Stimulated activated naive CD8-positive, alpha-beta T cell treated with anti-CD3 and anti-CD28 coated beads, Interleukin-15, amount 100 ng/mL, for 72 hours (primary cell): ENCODE measurements at regions not wholly inside any gene's neighbourhood (a gene's known extent, or its start where the extent isn't known, plus 50 kb on each side); places are given as distances from the start of the nearest gene placed in this dataset.

Source experiments
- ATAC-seq: fragments of 150-1000 bp; cut with Tn5 transposase; 2 replicates; pipeline ENCODE4 v1.10.0; 2021; ENCODE audit warnings: mild to moderate bottlenecking, moderate library complexity
- DNase-seq, 2 donors: peaks; one replicate each; pipeline ENCODE4 v3.0.0; 2021 to 2022
- H3K27ac Mint-ChIP-seq, 2 donors: one replicate each; pipeline ENCODE4 v1.8.0; 2022; ENCODE audit warnings: mild to moderate bottlenecking in 2 of 2, mixed read lengths in 2 of 2, moderate library complexity in 2 of 2
- H3K27me3 Mint-ChIP-seq: one replicate; pipeline ENCODE4 v1.8.0; 2022; ENCODE audit warnings: mixed read lengths
- H3K4me1 Mint-ChIP-seq: one replicate; pipeline ENCODE4 v1.8.0; 2022; ENCODE audit warnings: mild to moderate bottlenecking, mixed read lengths
- H3K4me3 Mint-ChIP-seq, 2 donors: one replicate each; pipeline ENCODE4 v1.8.0; 2022; ENCODE audit warnings: mild to moderate bottlenecking in 2 of 2, mixed read lengths in 2 of 2, moderate library complexity in 1 of 2
- H3K9me3 Mint-ChIP-seq, 2 donors: one replicate each; pipeline ENCODE4 v1.8.0; 2022; ENCODE audit warnings: mixed read lengths in 2 of 2

GRCh38 chr5:158140120-158140731, 281.3 kb upstream of the CLINT1 start:
- DNase-seq (no peak), ATAC-seq (no peak)
- H3K27me3 Mint-ChIP-seq: no peaks in the 10 kb centered on the region
- peak overlapping the region in 1 of 2 donors; percentile 76 for H3K27ac Mint-ChIP-seq
- H3K4me3 Mint-ChIP-seq: no peak overlapping the region
- no peaks in the 10 kb centered on the region for H3K4me1 Mint-ChIP-seq
- H3K9me3 Mint-ChIP-seq: no peaks in the 10 kb centered on the region

DNA sequence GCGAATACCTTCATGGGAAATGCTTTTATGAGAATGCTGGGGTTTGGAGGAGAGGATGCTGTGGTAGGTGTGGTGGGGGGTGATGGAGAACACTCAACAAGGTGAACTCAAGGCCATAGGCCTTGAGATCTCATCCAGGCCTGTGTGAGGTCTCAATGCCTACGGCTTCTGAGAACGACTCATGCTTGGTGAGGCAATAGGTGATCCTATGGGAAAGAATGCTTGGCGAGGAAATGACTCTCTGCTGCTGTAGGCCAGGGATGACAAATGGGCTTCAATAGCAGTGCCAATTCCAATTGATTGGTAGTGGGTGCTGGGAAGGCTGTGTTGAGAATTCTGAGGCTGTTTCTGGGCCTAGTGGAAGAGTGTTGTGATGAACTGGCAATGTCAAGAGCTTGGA, 280.2 kb upstream of the CLINT1 start:
- H3K27me3 Mint-ChIP-seq: no peaks in the 10 kb centered on the region
- DNase-seq: no peak

DNA sequence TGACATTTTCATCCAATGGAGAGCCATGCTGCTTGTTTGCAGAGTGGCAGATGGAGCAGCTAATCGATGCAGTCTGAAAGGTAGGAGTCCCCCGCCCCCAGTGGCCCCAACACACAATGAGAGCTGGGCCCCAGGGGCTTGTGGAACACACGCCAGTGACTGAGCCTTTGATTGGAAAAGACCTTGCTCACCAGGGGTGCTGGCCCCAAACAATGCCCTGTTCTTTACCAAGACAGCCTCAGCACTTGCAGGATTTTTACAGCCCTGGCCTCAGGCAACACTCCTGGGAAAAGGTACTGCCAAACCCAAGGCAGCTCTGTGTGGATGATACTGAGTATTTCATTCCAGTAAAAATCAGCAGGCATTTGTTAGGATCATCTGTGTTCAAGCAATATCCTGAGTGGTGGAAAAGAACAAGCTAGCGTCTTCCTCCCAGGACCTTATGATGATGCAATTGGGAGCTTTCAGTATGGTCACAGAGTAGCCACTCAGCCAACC, 276.8 kb upstream of the CLINT1 start:
- DNase-seq (no peak), ATAC-seq (no peak)
- no peak overlapping the region for H3K4me3 Mint-ChIP-seq
- no peaks in the 10 kb centered on the region for H3K4me1 Mint-ChIP-seq
- H3K27ac Mint-ChIP-seq: no peak overlapping the region
- no peaks in the 10 kb centered on the region for H3K27me3 Mint-ChIP-seq
- no peaks in the 10 kb centered on the region for H3K9me3 Mint-ChIP-seq

More for the DNA sequence above, 280.2 kb upstream of the CLINT1 start:
- peak overlapping the region in 1 of 2 donors; percentile 48 for H3K27ac Mint-ChIP-seq
- ATAC-seq: no peak
- no peaks in the 10 kb centered on the region for H3K9me3 Mint-ChIP-seq
- no peak overlapping the region for H3K4me3 Mint-ChIP-seq
- H3K4me1 Mint-ChIP-seq: no peaks in the 10 kb centered on the region

GRCh38 chr5:158133369-158133768, 274.4 kb upstream of the CLINT1 start:
- H3K4me1 Mint-ChIP-seq: no peaks in the 10 kb centered on the region
- ATAC-seq: no peak
- H3K4me3 Mint-ChIP-seq: no peak overlapping the region
- DNase-seq: no peak
- H3K9me3 Mint-ChIP-seq: no peaks in the 10 kb centered on the region
- H3K27me3 Mint-ChIP-seq: no peaks in the 10 kb centered on the region
- no peak overlapping the region for H3K27ac Mint-ChIP-seq

DNA sequence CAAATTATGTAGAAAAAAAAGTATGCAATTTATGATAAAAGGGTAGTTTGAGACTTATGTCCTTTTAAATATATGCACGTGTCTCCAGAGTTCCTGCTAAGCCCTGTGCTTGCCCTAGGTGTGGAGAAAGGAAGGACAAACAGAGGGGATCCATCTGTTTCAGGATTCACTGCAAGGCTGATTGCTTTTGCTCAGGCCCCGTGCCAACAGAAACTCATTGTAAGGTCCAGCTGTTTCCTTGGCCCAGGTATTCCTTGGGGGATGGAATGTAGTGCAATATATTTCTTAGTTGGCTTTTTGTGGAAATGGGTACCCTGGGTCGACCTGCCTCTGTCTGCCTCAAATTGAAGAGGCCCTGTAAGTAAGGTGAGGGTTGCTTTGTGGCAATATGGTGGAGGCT, 268.6 kb upstream of the CLINT1 start:
- ATAC-seq: no peak
- H3K27me3 Mint-ChIP-seq: peaks cover 7% of the 10 kb centered on the region

GRCh38 chr5:158126442-158127405, 267.8 kb upstream of the CLINT1 start:
- ATAC-seq (no peak), DNase-seq (no peak)
- no peaks in the 10 kb centered on the region for H3K4me1 Mint-ChIP-seq
- H3K27me3 Mint-ChIP-seq: peaks cover 9% of the 10 kb centered on the region
- H3K9me3 Mint-ChIP-seq: no peaks in the 10 kb centered on the region
- H3K4me3 Mint-ChIP-seq: no peak overlapping the region
- H3K27ac Mint-ChIP-seq: no peak overlapping the region

More for the DNA sequence above, 268.6 kb upstream of the CLINT1 start:
- Mint-ChIP-seq H3K4me3 (no peak overlapping the region), H3K27ac (no peak overlapping the region), H3K4me1 (no peaks in the 10 kb centered on the region), H3K9me3 (no peaks in the 10 kb centered on the region)
- no peak for DNase-seq

DNA sequence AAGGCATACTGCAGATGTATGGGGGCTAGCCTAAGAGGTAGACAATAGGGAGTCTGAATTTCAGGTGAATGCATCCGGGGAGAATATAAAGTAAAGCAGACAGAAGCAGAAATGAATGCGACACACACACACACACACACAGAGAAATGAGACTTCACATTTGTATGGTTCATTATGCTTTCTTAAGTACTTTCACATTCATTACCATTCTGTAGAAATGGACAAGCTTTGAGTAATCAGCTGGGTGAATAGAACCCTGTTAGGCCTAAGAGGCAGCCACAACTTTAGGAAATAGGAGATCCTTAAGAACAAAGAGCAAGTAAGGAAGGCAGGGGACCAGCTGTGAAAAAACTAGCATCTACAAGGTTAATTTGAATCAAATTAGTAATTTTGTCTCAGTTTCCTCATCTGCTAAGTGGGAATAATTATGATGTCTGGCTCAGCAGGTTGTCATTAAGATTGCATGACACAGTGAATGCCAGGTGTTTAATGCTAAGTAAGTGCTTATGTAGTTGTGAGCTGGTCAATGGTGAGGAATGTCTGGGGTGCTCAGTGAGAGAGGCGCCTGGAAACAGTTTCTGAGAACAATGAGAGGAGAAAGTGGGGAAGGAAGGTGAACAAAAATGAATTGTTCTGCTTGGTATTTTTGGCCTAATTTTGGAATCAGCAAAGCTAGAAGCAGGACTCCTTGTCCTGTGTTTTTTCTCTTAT, 265.8 kb upstream of the CLINT1 start:
- no peaks in the 10 kb centered on the region for H3K4me1 Mint-ChIP-seq
- no peak for DNase-seq
- no peak overlapping the region for H3K4me3 Mint-ChIP-seq
- no peaks in the 10 kb centered on the region for H3K9me3 Mint-ChIP-seq
- peaks cover 9% of the 10 kb centered on the region for H3K27me3 Mint-ChIP-seq
- ATAC-seq: no peak
- H3K27ac Mint-ChIP-seq: no peak overlapping the region

DNA sequence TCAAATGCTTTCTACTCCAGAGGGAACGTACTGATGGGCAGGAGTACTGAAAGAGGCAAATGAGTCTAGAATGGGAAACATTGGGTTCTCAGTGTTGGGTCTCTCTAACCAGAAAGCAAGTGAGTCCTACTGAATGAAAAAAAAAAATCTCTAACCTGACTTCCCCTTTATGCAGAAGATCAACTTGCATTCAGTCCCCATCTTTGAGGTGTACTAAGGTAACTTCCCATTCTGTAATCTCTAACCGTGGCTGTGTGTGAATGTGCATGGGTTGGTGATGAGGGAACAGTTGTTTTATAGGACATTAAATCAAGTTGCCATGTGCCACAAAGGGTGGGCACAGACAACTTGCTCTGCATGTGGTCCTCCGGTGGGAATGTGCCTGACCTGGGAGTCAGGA, 264.6 kb upstream of the CLINT1 start:
- Mint-ChIP-seq H3K9me3 (no peaks in the 10 kb centered on the region), H3K4me1 (no peaks in the 10 kb centered on the region), H3K27me3 (peaks cover 18% of the 10 kb centered on the region), H3K27ac (no peak overlapping the region), H3K4me3 (no peak overlapping the region)
- ATAC-seq (no peak), DNase-seq (no peak)

GRCh38 chr5:158121678-158122077, 262.7 kb upstream of the CLINT1 start:
- Mint-ChIP-seq H3K4me3 (no peak overlapping the region), H3K4me1 (peaks cover 4% of the 10 kb centered on the region), H3K9me3 (no peaks in the 10 kb centered on the region), H3K27ac (no peak overlapping the region), H3K27me3 (peaks cover 19% of the 10 kb centered on the region)
- ATAC-seq (no peak), DNase-seq (no peak)

DNA sequence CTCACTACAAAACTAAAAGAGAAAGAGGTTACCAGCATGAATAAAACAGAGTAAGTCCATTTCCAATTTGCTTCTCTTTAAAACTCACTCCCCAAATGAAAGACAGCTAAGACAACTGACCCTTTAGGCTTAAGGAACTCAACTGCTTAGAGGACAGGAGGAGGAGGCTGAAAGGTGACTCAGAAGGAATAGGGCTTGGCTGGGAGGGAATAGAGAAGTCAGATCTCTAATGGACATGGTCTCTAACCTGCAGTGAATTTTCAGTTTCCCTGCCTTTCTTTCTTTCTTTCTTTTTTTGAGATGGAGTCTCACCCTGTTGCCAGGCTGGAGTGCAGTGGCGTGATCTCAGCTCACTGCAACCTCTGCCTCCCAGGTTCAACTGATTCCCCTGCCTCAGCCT, 261.8 kb upstream of the CLINT1 start:
- Mint-ChIP-seq H3K27me3 (peaks cover 27% of the 10 kb centered on the region), H3K4me3 (no peak overlapping the region), H3K9me3 (no peaks in the 10 kb centered on the region), H3K4me1 (peaks cover 4% of the 10 kb centered on the region), H3K27ac (no peak overlapping the region)
- DNase-seq (no peak), ATAC-seq (no peak)

DNA sequence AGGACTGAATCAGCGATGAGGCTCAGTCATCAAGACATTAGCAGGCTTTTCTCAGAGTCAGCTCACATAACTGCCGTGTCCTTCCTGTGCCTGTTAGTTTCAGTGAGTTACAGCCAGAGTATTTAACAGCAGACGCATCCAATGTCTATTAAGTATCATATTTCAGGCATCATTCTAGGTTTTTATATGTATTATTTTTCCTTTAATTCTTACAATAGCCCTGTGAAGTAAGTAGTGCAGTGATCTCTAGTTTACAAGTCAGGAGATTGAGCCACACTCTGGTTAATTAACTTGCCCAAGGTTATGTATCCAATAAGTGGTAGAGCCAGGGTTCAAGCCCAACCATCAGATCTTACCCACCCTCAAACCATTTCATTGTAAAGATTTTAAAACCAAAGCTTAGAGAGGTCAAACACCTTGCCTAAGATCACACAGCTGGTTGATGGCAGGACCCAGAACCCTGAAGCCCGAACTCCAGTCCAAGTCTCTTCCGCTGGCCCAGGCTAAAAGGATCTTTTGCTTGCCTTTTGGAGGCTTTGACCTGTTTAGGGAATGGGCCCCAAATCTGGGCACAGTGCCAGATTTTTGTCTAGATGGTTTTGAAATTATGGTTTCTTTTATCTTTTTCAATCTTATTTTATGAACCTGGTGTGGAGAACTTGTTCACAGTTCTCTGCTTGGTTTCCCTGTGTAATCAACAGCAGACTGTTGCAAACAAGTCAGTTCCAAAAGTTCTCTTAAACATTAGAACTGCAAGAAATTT, 261.2 kb upstream of the CLINT1 start:
- Mint-ChIP-seq H3K27me3 (peaks cover 27% of the 10 kb centered on the region), H3K27ac (no peak overlapping the region), H3K4me3 (no peak overlapping the region), H3K9me3 (no peaks in the 10 kb centered on the region), H3K4me1 (peaks cover 4% of the 10 kb centered on the region)
- DNase-seq (no peak), ATAC-seq (no peak)

DNA sequence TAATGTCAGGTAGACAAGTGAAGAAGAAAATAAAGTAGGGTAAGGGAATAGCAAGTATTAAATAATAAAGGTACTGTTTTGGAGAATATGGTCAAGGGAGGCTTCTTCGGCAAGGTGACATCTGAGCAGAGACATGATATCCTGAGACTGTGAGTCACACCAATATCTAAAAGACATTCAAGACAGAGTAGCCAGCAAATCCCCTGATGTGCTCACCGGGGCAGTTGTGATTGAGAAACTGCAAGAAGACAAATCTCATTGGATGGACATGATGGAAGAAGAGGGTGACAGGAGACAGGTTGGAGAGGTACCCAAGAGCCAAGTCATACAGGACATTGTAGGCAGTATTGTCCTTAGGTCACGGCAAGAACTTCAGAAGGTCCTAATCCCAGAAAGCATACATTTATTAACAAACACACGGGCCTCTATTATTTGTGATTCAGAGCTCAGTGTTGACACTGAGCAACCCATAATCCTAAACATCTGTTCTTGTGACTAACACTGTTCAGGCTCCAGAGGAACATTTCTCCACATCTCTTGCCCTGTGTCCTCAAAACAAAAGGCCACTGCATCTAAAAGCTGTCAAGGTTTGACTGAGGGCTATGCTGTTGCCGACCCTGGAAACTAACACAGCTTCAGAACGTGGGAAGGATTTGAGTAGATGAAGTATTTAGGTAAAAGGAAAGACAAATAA, 258.7 kb upstream of the CLINT1 start:
- Mint-ChIP-seq H3K27ac (no peak overlapping the region), H3K4me1 (peaks cover 4% of the 10 kb centered on the region), H3K27me3 (peaks cover 32% of the 10 kb centered on the region), H3K4me3 (no peak overlapping the region), H3K9me3 (no peaks in the 10 kb centered on the region)
- ATAC-seq: no peak
- DNase-seq: no peak

DNA sequence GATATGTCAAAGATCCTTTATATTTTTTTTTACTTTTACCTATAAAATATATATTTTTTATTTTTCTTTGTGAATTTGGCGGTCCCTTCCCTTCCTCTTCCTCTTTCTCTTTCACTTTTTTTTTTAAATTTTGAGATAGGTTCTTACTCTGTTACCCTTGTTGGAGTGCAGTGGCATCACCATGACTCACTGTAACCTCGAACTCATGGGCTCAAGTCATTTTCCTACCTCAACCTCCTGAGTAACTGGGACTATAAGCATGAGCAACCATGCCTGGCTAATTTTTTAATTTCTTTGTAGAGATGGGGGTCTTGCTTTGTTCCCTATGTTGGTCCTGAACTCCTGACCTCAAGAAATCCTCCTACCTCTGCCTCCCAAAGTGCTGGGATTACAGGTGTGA, 258.0 kb upstream of the CLINT1 start:
- peaks cover 29% of the 10 kb centered on the region for H3K27me3 Mint-ChIP-seq
- peaks cover 4% of the 10 kb centered on the region for H3K4me1 Mint-ChIP-seq
- ATAC-seq (no peak), DNase-seq (no peak)
- no peaks in the 10 kb centered on the region for H3K9me3 Mint-ChIP-seq
- no peak overlapping the region for H3K27ac Mint-ChIP-seq
- no peak overlapping the region for H3K4me3 Mint-ChIP-seq

- Mint-ChIP-seq H3K4me1 (peaks cover 4% of the 10 kb centered on the region), H3K9me3 (no peaks in the 10 kb centered on the region), H3K27ac (no peak overlapping the region), H3K27me3 (peaks cover 29% of the 10 kb centered on the region), H3K4me3 (no peak overlapping the region)
- ATAC-seq: no peak
- no peak for DNase-seq
These were observed 256.5 kb upstream of the CLINT1 start for GRCh38 chr5:158115468-158115867.

DNA sequence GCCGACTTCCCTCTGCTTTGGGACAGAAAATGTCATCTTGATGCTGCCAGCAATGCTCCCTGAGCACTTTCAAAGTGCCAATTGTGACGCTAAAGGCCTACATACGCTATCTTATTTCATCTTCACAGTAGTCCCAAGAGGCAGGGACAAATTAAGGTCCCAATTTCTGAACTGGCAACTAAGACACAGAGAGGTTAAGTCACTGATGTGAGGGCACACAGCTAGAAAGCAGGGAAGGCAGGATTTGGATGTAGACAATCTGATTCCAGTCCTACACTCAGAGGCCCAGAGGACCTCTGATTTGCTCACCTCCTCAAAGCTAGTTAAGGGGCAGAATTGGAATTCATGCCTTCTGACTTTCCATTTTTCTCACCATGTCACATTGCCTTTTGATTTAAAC, 249.2 kb upstream of the CLINT1 start:
- DNase-seq (no peak), ATAC-seq (no peak)
- no peaks in the 10 kb centered on the region for H3K4me1 Mint-ChIP-seq
- peak overlapping the region in 1 of 2 donors; percentile 78 for H3K27ac Mint-ChIP-seq
- no peaks in the 10 kb centered on the region for H3K9me3 Mint-ChIP-seq
- H3K27me3 Mint-ChIP-seq: no peaks in the 10 kb centered on the region
- H3K4me3 Mint-ChIP-seq: no peak overlapping the region
